ENCODE measurements at regions not wholly inside any gene's neighbourhood (a gene's known extent, or its start where the extent isn't known, plus 50 kb on each side); places are given as distances from the start of the nearest gene placed in this dataset.
"Not testable (repeated sequence)": the region's sequence is repeated elsewhere in the genome, so short reads cannot be mapped to it uniquely, and the experiment has no call there.

DNA sequence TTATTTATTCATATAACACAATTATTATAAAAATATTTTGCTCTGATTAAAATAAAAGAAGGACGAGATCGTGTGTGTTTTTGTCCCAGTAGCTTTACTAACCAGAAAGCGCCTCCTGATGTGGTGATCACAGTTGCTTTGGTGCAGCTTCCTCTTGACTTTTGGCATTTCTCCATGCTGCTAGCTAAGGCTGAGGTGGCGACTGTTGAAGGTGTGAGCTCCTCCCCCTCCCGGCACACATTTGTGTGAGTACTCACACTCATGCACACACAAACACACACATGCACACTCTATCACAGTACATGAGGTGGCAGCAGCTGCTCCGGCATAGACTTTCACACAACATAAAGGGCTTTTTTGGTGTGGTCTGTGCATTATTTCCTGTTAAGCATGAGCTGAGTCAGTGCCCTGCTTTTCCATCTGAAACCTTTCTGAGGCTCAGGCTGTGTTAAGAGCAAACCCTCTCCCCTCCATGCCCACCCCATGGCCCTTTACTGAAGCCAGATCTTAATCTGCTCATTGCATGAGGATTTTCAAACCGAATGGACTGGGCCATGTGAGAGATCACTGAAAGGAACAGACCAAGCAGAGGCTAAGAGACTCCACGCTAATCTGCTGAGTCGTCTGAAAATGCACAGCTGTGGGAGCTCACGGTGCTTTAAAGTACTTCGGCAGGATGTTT, 53.3 kb downstream of the FOXD4L1 start:
- H3K14ac ChIP-seq (ENCODE audit: insufficient read depth, low read length); H3K9me3 ChIP-seq (ENCODE audit: control insufficient read depth, low read depth, low read length); H3K4me1 ChIP-seq (ENCODE audit: insufficient read depth, low read length); H2AFZ ChIP-seq (ENCODE audit: low read length); H3T11ph ChIP-seq (ENCODE audit: low read length); H4K20me1 ChIP-seq (ENCODE audit: control insufficient read depth, insufficient read depth, insufficient read length); H3K18ac ChIP-seq (ENCODE audit: insufficient read length, low read depth, low read length); H3K23ac ChIP-seq (ENCODE audit: insufficient read length, low read depth, low read length); H3K27ac ChIP-seq (ENCODE audit: insufficient read length, low read depth, low read length); H3K9ac ChIP-seq (ENCODE audit: extremely low read depth, insufficient read length, low read length); H4K5ac ChIP-seq (ENCODE audit: insufficient read length, low read depth, low read length); H2BK20ac ChIP-seq (ENCODE audit: low read depth, low read length, poor library complexity, severe bottlenecking); H3K4me3 Mint-ChIP-seq; H3K79me2 ChIP-seq (ENCODE audit: insufficient read depth, low read length); H2AK5ac ChIP-seq (ENCODE audit: insufficient read length, low read length); H4K8ac ChIP-seq (replicated peaks; ENCODE audit: insufficient read length, low read depth, low read length); H2BK5ac ChIP-seq (ENCODE audit: insufficient read length, low read length); H2BK15ac ChIP-seq (ENCODE audit: low read depth, low read length); H3K4me1 Mint-ChIP-seq; H3K4me2 ChIP-seq (ENCODE audit: insufficient read depth, insufficient read length, low read length); H3K4ac ChIP-seq (ENCODE audit: low read depth, low read length); H2BK120ac ChIP-seq (ENCODE audit: low read depth, low read length, poor library complexity, severe bottlenecking); H3K27ac Mint-ChIP-seq; H3K36me3 Mint-ChIP-seq (ENCODE audit: insufficient read depth in 1 of 3, low read depth in 3 of 3); H4K91ac ChIP-seq (ENCODE audit: insufficient read length, low read depth, low read length); H3K9me3 Mint-ChIP-seq; DNase-seq; H3K27me3 ChIP-seq (ENCODE audit: insufficient read depth, low read length); H3K23me2 ChIP-seq (ENCODE audit: insufficient read length, low read depth, low read length, poor library complexity, severe bottlenecking); H3K56ac ChIP-seq (ENCODE audit: insufficient read length, low read depth, low read length); H2BK12ac ChIP-seq (ENCODE audit: insufficient read length, low read depth, low read length); H3K79me1 ChIP-seq (ENCODE audit: insufficient read depth, low read depth, low read length, poor library complexity, severe bottlenecking): not testable (repeated sequence)
- peaks cover 28% of the 10 kb centered on the region for H3K27me3 Mint-ChIP-seq (ENCODE audit: low read depth)
- WGBS (ENCODE audit: extremely low coverage, insufficient read length, low lambda C conversion rate): no CpG with 5 or more reads among the region's 11 CpGs

DNA sequence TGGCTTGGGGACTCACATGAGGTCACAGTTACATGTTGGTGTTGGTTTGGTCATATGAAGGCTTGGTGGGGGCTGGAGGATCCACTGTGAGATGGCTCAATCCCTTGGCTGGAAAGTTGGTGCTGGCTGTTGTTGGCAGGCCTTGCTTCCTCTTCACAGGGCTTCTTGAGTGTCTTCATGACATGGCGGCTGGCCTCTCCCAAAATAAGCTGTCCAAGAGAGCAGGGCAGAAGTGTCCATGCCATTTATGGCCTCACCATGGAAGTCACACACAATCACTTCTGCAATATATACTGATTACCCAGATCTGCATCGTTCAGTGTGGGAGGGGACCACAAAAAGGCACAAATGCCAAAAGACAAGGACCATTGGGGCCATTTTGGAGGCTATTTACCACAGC, 61.4 kb downstream of the FOXD4L1 start:
- H2BK20ac ChIP-seq (ENCODE audit: low read depth, low read length, poor library complexity, severe bottlenecking); H3K4me1 Mint-ChIP-seq; H4K8ac ChIP-seq (replicated peaks; ENCODE audit: insufficient read length, low read depth, low read length); H3T11ph ChIP-seq (ENCODE audit: low read length); H2BK120ac ChIP-seq (ENCODE audit: low read depth, low read length, poor library complexity, severe bottlenecking); H3K9me3 Mint-ChIP-seq; H4K5ac ChIP-seq (ENCODE audit: insufficient read length, low read depth, low read length); H3K4me1 ChIP-seq (ENCODE audit: insufficient read depth, low read length); H3K36me3 Mint-ChIP-seq (ENCODE audit: insufficient read depth in 1 of 3, low read depth in 3 of 3); H3K23me2 ChIP-seq (ENCODE audit: insufficient read length, low read depth, low read length, poor library complexity, severe bottlenecking); DNase-seq; H3K18ac ChIP-seq (ENCODE audit: insufficient read length, low read depth, low read length); H2AFZ ChIP-seq (ENCODE audit: low read length); H3K14ac ChIP-seq (ENCODE audit: insufficient read depth, low read length); H3K79me2 ChIP-seq (ENCODE audit: insufficient read depth, low read length); H3K9ac ChIP-seq (ENCODE audit: extremely low read depth, insufficient read length, low read length); H3K9me3 ChIP-seq (ENCODE audit: control insufficient read depth, low read depth, low read length); H3K27ac Mint-ChIP-seq; H4K91ac ChIP-seq (ENCODE audit: insufficient read length, low read depth, low read length); H3K56ac ChIP-seq (ENCODE audit: insufficient read length, low read depth, low read length); H3K27ac ChIP-seq (ENCODE audit: insufficient read length, low read depth, low read length); H3K4ac ChIP-seq (ENCODE audit: low read depth, low read length); H2BK5ac ChIP-seq (ENCODE audit: insufficient read length, low read length); H4K20me1 ChIP-seq (ENCODE audit: control insufficient read depth, insufficient read depth, insufficient read length); H2AK5ac ChIP-seq (ENCODE audit: insufficient read length, low read length); H3K4me3 Mint-ChIP-seq; H3K4me2 ChIP-seq (ENCODE audit: insufficient read depth, insufficient read length, low read length); H3K27me3 ChIP-seq (ENCODE audit: insufficient read depth, low read length); H3K79me1 ChIP-seq (ENCODE audit: insufficient read depth, low read depth, low read length, poor library complexity, severe bottlenecking); H3K23ac ChIP-seq (ENCODE audit: insufficient read length, low read depth, low read length); H2BK12ac ChIP-seq (ENCODE audit: insufficient read length, low read depth, low read length); H2BK15ac ChIP-seq (ENCODE audit: low read depth, low read length): not testable (repeated sequence)
- H3K27me3 Mint-ChIP-seq (ENCODE audit: low read depth): peaks cover 36% of the 10 kb centered on the region
- no CpG with 5 or more reads among the region's 2 CpGs for WGBS (ENCODE audit: extremely low coverage, insufficient read length, low lambda C conversion rate)

Measured in H9 (cell line).